ENCODE measurements at regions not wholly inside any gene's neighbourhood (a gene's known extent, or its start where the extent isn't known, plus 50 kb on each side); places are given as distances from the start of the nearest gene placed in this dataset.

- TF ChIP-seq CTCF (IDR thresholded peaks at IDR 0.05; ENCODE audit: control insufficient read depth, extremely low read depth, insufficient read depth) = no peak
- no peak for DNase-seq (ENCODE audit: low read depth)
- no peak overlapping the region for H3K4me3 ChIP-seq (ENCODE audit: low read depth, low read length)
These were observed 244.8 kb downstream of the IPO8 start for GRCh38 chr12:30450872-30451271.

- DNase-seq (ENCODE audit: low read depth) = no peak
- no peak overlapping the region for H3K4me3 ChIP-seq (ENCODE audit: low read depth, low read length)
- no peak for TF ChIP-seq CTCF (IDR thresholded peaks at IDR 0.05; ENCODE audit: control insufficient read depth, extremely low read depth, insufficient read depth)
These were observed 245.4 kb downstream of the IPO8 start for GRCh38 chr12:30450226-30450625.

- H3K4me3 ChIP-seq (ENCODE audit: low read depth, low read length) = no peak overlapping the region
- no peak for TF ChIP-seq CTCF (IDR thresholded peaks at IDR 0.05; ENCODE audit: control insufficient read depth, extremely low read depth, insufficient read depth)
- DNase-seq (ENCODE audit: low read depth) = no peak
These were observed 247.6 kb downstream of the IPO8 start for GRCh38 chr12:30448038-30448437.

GRCh38 chr12:30447061-30447750 is 248.5 kb downstream of the IPO8 start:
- DNase-seq (ENCODE audit: low read depth) = no peak
- no peak for TF ChIP-seq CTCF (IDR thresholded peaks at IDR 0.05; ENCODE audit: control insufficient read depth, extremely low read depth, insufficient read depth)
- H3K4me3 ChIP-seq (ENCODE audit: low read depth, low read length) = no peak overlapping the region

GRCh38 chr12:30442461-30442860 is 253.2 kb downstream of the IPO8 start:
- DNase-seq (ENCODE audit: low read depth) = no peak
- no peak for TF ChIP-seq CTCF (IDR thresholded peaks at IDR 0.05; ENCODE audit: control insufficient read depth, extremely low read depth, insufficient read depth)
- H3K4me3 ChIP-seq (ENCODE audit: low read depth, low read length) = no peak overlapping the region

GRCh38 chr12:30440826-30441602 is 254.7 kb downstream of the IPO8 start:
- no peak overlapping the region for H3K4me3 ChIP-seq (ENCODE audit: low read depth, low read length)
- no peak for DNase-seq (ENCODE audit: low read depth)
- TF ChIP-seq CTCF (IDR thresholded peaks at IDR 0.05; ENCODE audit: control insufficient read depth, extremely low read depth, insufficient read depth) = peak; percentile 47

Data from LNCaP clone FGC (cell line).